Adrenal gland (tissue), 9 donors: ENCODE measurements at regions not wholly inside any gene's neighbourhood (a gene's known extent, or its start where the extent isn't known, plus 50 kb on each side); places are given as distances from the start of the nearest gene placed in this dataset.
"Not testable (repeated sequence)": the region's sequence is repeated elsewhere in the genome, so short reads cannot be mapped to it uniquely, and the experiment has no call there.

Source experiments
- DNase-seq, 7 donors: peaks; one replicate each; pipeline ENCODE4 v3.0.0-alpha.2; 2019 to 2020
- H3K27ac ChIP-seq, 5 donors: fragments of 200-600 bp; sonication (generic) in 4 of 5; 1 replicate in 3 of 5; 2 replicates in 2 of 5; pipeline versions ENCODE4 v1.5.1 to v1.8.0; 2016 to 2020; ENCODE audit warnings: mild to moderate bottlenecking in 1 of 5
- H3K27me3 ChIP-seq: fragments of 200-600 bp; 2 replicates; pipeline ENCODE4 v1.8.0; 2021
- H3K36me3 ChIP-seq, 2 donors: fragments of 200-600 bp; replicated peaks in 1 of 2; 1 replicate in 1 of 2; 2 replicates in 1 of 2; pipeline versions ENCODE4 v1.5.1 to v1.8.0; 2018 to 2022
- H3K4me1 ChIP-seq, 2 donors: fragments of 200-600 bp; replicated peaks in 1 of 2; 1 replicate in 1 of 2; 2 replicates in 1 of 2; pipeline versions ENCODE4 v1.5.1 to v1.8.0; 2018 to 2021
- H3K4me3 ChIP-seq, 4 donors: fragments of 200-600 bp; sonication (generic) in 3 of 4; one replicate each; pipeline ENCODE4 v1.5.1; 2016 to 2018
- H3K9me3 ChIP-seq, 3 donors: fragments of 200-600 bp; sonication (generic) in 1 of 3; replicated peaks in 1 of 3; 1 replicate in 2 of 3; 2 replicates in 1 of 3; pipeline versions ENCODE4 v1.5.1 to v1.8.0; 2016 to 2021
- POLR2A ChIP-seq, 2 donors: fragments of 450-650 bp; IDR thresholded peaks; one replicate each; pipeline ENCODE4 v1.6.1; 2017; ENCODE audit warnings: antibody characterized with exemption in 2 of 2, mild to moderate bottlenecking in 2 of 2, moderate library complexity in 1 of 2
- WGBS, 4 donors: extraction: QIAGEN DNeasy Blood & Tissue Kit in 2 of 4; methylation state at CpG; one replicate each; pipeline versions ENCODE4 v1.1.5 to v1.1.7; 2013 to 2017; 5-methylcytosine and 5-hydroxymethylcytosine counted together
- intact Hi-C, 2 donors: fragments of 100-400 bp; cut with DNase I; formaldehyde crosslinking; loops; one replicate each; pipeline versions ENCODE4 v1.14.1 to v1.15.0; 2022 to 2023
- TF ChIP-seq, protein P1 (sequence below), 6 experiments: fragments of 450-650 bp in 4 of 6; fragments of 200-600 bp in 2 of 6; sonication (generic) in 1 of 6; IDR thresholded peaks; 1 replicate in 5 of 6; 2 replicates in 1 of 6; pipeline versions ENCODE4 v1.5.1 to v1.8.0; 2016 to 2021; ENCODE audit warnings: antibody characterized with exemption in 6 of 6, mild to moderate bottlenecking in 2 of 6, moderate library complexity in 1 of 6
- donor health status: healthy with polysubstance abuse.
- donor health status: Bipolar disorder and iron deficiency.
- donor health status: DM: yes; HTN: yes; CAD: no.
- donor health status: DM: no; HTN: no; CAD: no.
- donor health status: DM: no; HTN: no; CAD: no.

GRCh38 chr3:180776433-180776832, 97.1 kb upstream of the CCDC39 start:
- intact Hi-C loops, result no loop called here
- TF ChIP-seq, protein P1, sequence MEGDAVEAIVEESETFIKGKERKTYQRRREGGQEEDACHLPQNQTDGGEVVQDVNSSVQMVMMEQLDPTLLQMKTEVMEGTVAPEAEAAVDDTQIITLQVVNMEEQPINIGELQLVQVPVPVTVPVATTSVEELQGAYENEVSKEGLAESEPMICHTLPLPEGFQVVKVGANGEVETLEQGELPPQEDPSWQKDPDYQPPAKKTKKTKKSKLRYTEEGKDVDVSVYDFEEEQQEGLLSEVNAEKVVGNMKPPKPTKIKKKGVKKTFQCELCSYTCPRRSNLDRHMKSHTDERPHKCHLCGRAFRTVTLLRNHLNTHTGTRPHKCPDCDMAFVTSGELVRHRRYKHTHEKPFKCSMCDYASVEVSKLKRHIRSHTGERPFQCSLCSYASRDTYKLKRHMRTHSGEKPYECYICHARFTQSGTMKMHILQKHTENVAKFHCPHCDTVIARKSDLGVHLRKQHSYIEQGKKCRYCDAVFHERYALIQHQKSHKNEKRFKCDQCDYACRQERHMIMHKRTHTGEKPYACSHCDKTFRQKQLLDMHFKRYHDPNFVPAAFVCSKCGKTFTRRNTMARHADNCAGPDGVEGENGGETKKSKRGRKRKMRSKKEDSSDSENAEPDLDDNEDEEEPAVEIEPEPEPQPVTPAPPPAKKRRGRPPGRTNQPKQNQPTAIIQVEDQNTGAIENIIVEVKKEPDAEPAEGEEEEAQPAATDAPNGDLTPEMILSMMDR (IDR thresholded peaks at IDR 0.05), result no peak
- TF ChIP-seq POLR2A (IDR thresholded peaks at IDR 0.05), result no peak
- Histone ChIP-seq H3K36me3 (no peaks in the 10 kb centered on the region), H3K27me3 (no peaks in the 10 kb centered on the region), H3K4me1 (no peaks in the 10 kb centered on the region), H3K27ac (no peak overlapping the region), H3K4me3 (no peak overlapping the region), H3K9me3 (peaks cover 0 to 12% (median 0%) of the 10 kb centered on the region in 3 donors)
- no peak for DNase-seq
- 80 to 87% (median 82%) methylated on average over 3 to 4 of the region's 4 CpGs for WGBS, 4 donors

DNA sequence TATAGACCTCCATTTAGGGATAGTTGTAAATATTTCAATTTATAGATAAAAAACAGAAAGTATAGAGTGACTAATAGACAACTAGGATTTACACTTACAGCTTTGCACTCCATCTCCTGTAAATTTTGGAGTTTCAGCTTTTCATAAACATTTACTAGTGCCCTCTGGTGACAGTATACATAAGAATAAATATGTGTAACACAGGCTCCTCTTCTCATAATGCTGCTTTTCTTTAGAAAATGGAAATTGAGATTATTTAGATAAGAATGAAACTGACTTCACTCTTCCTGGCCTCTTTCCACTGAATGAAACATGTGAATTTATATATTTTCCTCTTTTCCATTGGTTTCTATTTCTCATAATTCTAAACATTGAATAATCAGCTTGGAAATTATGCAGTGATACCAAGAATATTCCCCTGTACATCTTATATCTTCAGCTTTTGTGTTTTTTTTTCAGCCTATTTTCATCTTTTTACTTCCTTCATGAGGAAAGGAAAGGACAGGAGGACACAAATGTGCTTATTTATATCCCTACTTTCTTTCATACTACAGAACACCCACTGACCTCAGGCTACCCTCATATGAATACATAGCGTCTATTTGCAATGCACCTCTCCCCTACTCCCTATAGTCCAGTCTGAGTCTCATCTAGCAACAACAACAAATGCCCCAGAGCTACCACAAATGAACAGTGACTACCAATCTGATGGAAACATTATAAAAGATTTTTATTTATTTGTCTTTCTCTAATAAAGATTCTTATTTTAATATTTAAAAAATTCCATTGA, 103.1 kb upstream of the CCDC39 start:
- Histone ChIP-seq H3K4me3 (no peak overlapping the region), H3K27me3 (no peaks in the 10 kb centered on the region), H3K27ac (no peak overlapping the region), H3K4me1 (no peaks in the 10 kb centered on the region), H3K36me3 (no peaks in the 10 kb centered on the region), H3K9me3 (peaks cover 0 to 12% (median 0%) of the 10 kb centered on the region in 3 donors)
- no peak for DNase-seq
- 61 to 72% (median 67%) methylated on average over 1 of the region's 1 CpG for WGBS, 4 donors
- no peak for TF ChIP-seq POLR2A (IDR thresholded peaks at IDR 0.05)
- TF ChIP-seq, protein P1 (IDR thresholded peaks at IDR 0.05), result no peak
- intact Hi-C loops, result no loop called here

- H3K27me3 ChIP-seq, H3K4me1 ChIP-seq, DNase-seq, H3K9me3 ChIP-seq, H3K4me3 ChIP-seq, intact Hi-C loops, H3K27ac ChIP-seq, H3K36me3 ChIP-seq: not testable (repeated sequence)
- 63 to 79% (median 68%) methylated on average over 3 of the region's 3 CpGs for WGBS, 4 donors
Observed at GRCh38 chr3:180786227-180786626, 106.9 kb upstream of the CCDC39 start.

DNA sequence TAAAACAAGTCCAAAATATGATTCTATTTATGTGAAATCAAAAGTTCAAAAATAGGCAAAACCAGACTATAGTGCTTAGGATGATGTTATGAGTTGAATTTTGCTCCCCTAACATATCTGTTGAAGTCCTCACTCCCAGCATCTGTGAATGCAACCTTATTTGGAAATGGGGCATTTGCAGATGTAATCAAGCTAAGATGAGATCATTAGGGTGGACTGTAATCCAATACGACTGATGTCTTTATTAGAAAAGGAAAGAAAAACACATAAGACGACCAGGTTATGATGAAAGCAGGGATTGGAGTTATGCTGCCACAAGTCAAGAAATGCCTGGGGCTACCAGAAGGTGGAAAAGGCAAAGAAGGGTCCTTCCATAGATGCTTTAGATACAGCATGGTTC, 110.5 kb upstream of the CCDC39 start:
- WGBS, 4 donors, result 41 to 59% (median 50%) methylated on average over 2 of the region's 2 CpGs
- no peak overlapping the region for H3K4me3 ChIP-seq

More for the DNA sequence above, 110.5 kb upstream of the CCDC39 start:
- Histone ChIP-seq H3K27me3 (no peaks in the 10 kb centered on the region), H3K9me3 (no peaks in the 10 kb centered on the region), H3K36me3 (no peaks in the 10 kb centered on the region), H3K4me1 (no peaks in the 10 kb centered on the region), H3K27ac (no peak overlapping the region)
- intact Hi-C loops, result no loop called here
- TF ChIP-seq POLR2A (IDR thresholded peaks at IDR 0.05), result no peak
- TF ChIP-seq, protein P1 (IDR thresholded peaks at IDR 0.05), result no peak
- no peak for DNase-seq
